ENCODE measurements at regions not wholly inside any gene's neighbourhood (a gene's known extent, or its start where the extent isn't known, plus 50 kb on each side); places are given as distances from the start of the nearest gene placed in this dataset.

- Histone ChIP-seq H3K27ac (ENCODE audit: low read depth, low read length) (no peak overlapping the region), H3K4me1 (ENCODE audit: insufficient read depth, low read length) (peaks cover 2% of the 10 kb centered on the region), H3K79me2 (ENCODE audit: insufficient read depth, low read length) (no peaks in the 10 kb centered on the region), H3K36me3 (ENCODE audit: insufficient read depth, low read length) (no peaks in the 10 kb centered on the region), H3K4me2 (ENCODE audit: low read length) (no peak overlapping the region), H3K4me3 (ENCODE audit: insufficient read depth, low read depth, low read length) (no peak overlapping the region), H4K20me1 (ENCODE audit: insufficient read depth, low read length) (no peaks in the 10 kb centered on the region), H3K9me3 (ENCODE audit: insufficient read depth, low read depth, low read length) (no peaks in the 10 kb centered on the region), H2AFZ (ENCODE audit: low read depth, low read length) (no peak overlapping the region), H3K9ac (ENCODE audit: low read length) (no peak overlapping the region), H3K27me3 (ENCODE audit: insufficient read depth, low read length) (no peaks in the 10 kb centered on the region)
- no peaks in the 10 kb centered on the region for H3K9me3 Mint-ChIP-seq (ENCODE audit: unreplicated experiment)
- peaks cover 8% of the 10 kb centered on the region for H3K4me1 Mint-ChIP-seq (ENCODE audit: low read depth, unreplicated experiment)
- FAIRE-seq = no peak
- H3K36me3 Mint-ChIP-seq (ENCODE audit: low read depth, unreplicated experiment) = no peaks in the 10 kb centered on the region
- TF ChIP-seq CTCF (IDR thresholded peaks at IDR 0.05; ENCODE audit: insufficient read depth, low read depth, low read length) (no peak), EZH2 (IDR thresholded peaks at IDR 0.05; ENCODE audit: insufficient read depth, low read length) (no peak)
- H3K27me3 Mint-ChIP-seq (ENCODE audit: low read depth, unreplicated experiment) = no peaks in the 10 kb centered on the region
- H3K4me3 Mint-ChIP-seq (ENCODE audit: unreplicated experiment) = no peak overlapping the region
- no peak overlapping the region for H3K27ac Mint-ChIP-seq (ENCODE audit: unreplicated experiment)
- DNase-seq (ENCODE audit: low read depth) = no peak
Measured at GRCh38 chr6:150713487-150713886, 113.8 kb downstream of the PLEKHG1 start.

GRCh38 chr6:150713931-150714330 is 114.2 kb downstream of the PLEKHG1 start:
- H3K9me3 Mint-ChIP-seq (ENCODE audit: unreplicated experiment) = no peaks in the 10 kb centered on the region
- H3K36me3 Mint-ChIP-seq (ENCODE audit: low read depth, unreplicated experiment) = no peaks in the 10 kb centered on the region
- H3K9me3 ChIP-seq (ENCODE audit: insufficient read depth, low read depth, low read length) = no peaks in the 10 kb centered on the region
- peaks cover 2% of the 10 kb centered on the region for H3K4me1 ChIP-seq (ENCODE audit: insufficient read depth, low read length)
- H3K27ac Mint-ChIP-seq (ENCODE audit: unreplicated experiment) = no peak overlapping the region
- H3K4me3 Mint-ChIP-seq (ENCODE audit: unreplicated experiment) = no peak overlapping the region
- no peaks in the 10 kb centered on the region for H4K20me1 ChIP-seq (ENCODE audit: insufficient read depth, low read length)
- no peak overlapping the region for H2AFZ ChIP-seq (ENCODE audit: low read depth, low read length)
- no peaks in the 10 kb centered on the region for H3K27me3 Mint-ChIP-seq (ENCODE audit: low read depth, unreplicated experiment)
- no peak overlapping the region for H3K27ac ChIP-seq (ENCODE audit: low read depth, low read length)
- H3K4me1 Mint-ChIP-seq (ENCODE audit: low read depth, unreplicated experiment) = peaks cover 10% of the 10 kb centered on the region
- TF ChIP-seq EZH2 (IDR thresholded peaks at IDR 0.05; ENCODE audit: insufficient read depth, low read length) = no peak
- TF ChIP-seq CTCF (IDR thresholded peaks at IDR 0.05; ENCODE audit: insufficient read depth, low read depth, low read length) = no peak
- no peak overlapping the region for H3K4me2 ChIP-seq (ENCODE audit: low read length)
- FAIRE-seq = no peak
- no peak overlapping the region for H3K4me3 ChIP-seq (ENCODE audit: insufficient read depth, low read depth, low read length)
- no peaks in the 10 kb centered on the region for H3K36me3 ChIP-seq (ENCODE audit: insufficient read depth, low read length)
- DNase-seq (ENCODE audit: low read depth) = no peak
- no peaks in the 10 kb centered on the region for H3K79me2 ChIP-seq (ENCODE audit: insufficient read depth, low read length)
- no peaks in the 10 kb centered on the region for H3K27me3 ChIP-seq (ENCODE audit: insufficient read depth, low read length)
- no peak overlapping the region for H3K9ac ChIP-seq (ENCODE audit: low read length)

- DNase-seq (ENCODE audit: low read depth) (no peak), FAIRE-seq (no peak)
- no peak overlapping the region for H3K27ac Mint-ChIP-seq (ENCODE audit: unreplicated experiment)
- peaks cover 16% of the 10 kb centered on the region for H3K4me1 Mint-ChIP-seq (ENCODE audit: low read depth, unreplicated experiment)
- Histone ChIP-seq H3K4me2 (ENCODE audit: low read length) (no peak overlapping the region), H3K4me3 (ENCODE audit: insufficient read depth, low read depth, low read length) (no peak overlapping the region), H3K36me3 (ENCODE audit: insufficient read depth, low read length) (no peaks in the 10 kb centered on the region), H2AFZ (ENCODE audit: low read depth, low read length) (no peak overlapping the region), H3K9me3 (ENCODE audit: insufficient read depth, low read depth, low read length) (no peaks in the 10 kb centered on the region), H4K20me1 (ENCODE audit: insufficient read depth, low read length) (no peaks in the 10 kb centered on the region), H3K27me3 (ENCODE audit: insufficient read depth, low read length) (no peaks in the 10 kb centered on the region), H3K9ac (ENCODE audit: low read length) (no peak overlapping the region), H3K79me2 (ENCODE audit: insufficient read depth, low read length) (no peaks in the 10 kb centered on the region), H3K4me1 (ENCODE audit: insufficient read depth, low read length) (peaks cover 11% of the 10 kb centered on the region), H3K27ac (ENCODE audit: low read depth, low read length) (no peak overlapping the region)
- H3K9me3 Mint-ChIP-seq (ENCODE audit: unreplicated experiment) = no peaks in the 10 kb centered on the region
- no peak overlapping the region for H3K4me3 Mint-ChIP-seq (ENCODE audit: unreplicated experiment)
- no peaks in the 10 kb centered on the region for H3K27me3 Mint-ChIP-seq (ENCODE audit: low read depth, unreplicated experiment)
- no peaks in the 10 kb centered on the region for H3K36me3 Mint-ChIP-seq (ENCODE audit: low read depth, unreplicated experiment)
- no peak for TF ChIP-seq EZH2 (IDR thresholded peaks at IDR 0.05; ENCODE audit: insufficient read depth, low read length)
- no peak for TF ChIP-seq CTCF (IDR thresholded peaks at IDR 0.05; ENCODE audit: insufficient read depth, low read depth, low read length)
Measured at GRCh38 chr6:150715133-150715532, 115.4 kb downstream of the PLEKHG1 start.
